ENCODE measurements at regions not wholly inside any gene's neighbourhood (a gene's known extent, or its start where the extent isn't known, plus 50 kb on each side); places are given as distances from the start of the nearest gene placed in this dataset.

- no peaks in the 10 kb centered on the region for H3K79me2 ChIP-seq (ENCODE audit: low read length)
- TF ChIP-seq EZH2phosphoT487 (IDR thresholded peaks at IDR 0.05; ENCODE audit: low read length) (no peak), CTCF (IDR thresholded peaks at IDR 0.05; ENCODE audit: low read length) (no peak), EZH2 (optimal IDR thresholded peaks at IDR 0.05; ENCODE audit: low read depth, low read length) (no peak)
- no peak overlapping the region for H3K4me3 ChIP-seq (ENCODE audit: low read length)
- no peak for DNase-seq
- H3K27me3 ChIP-seq (replicated peaks; ENCODE audit: insufficient read depth, low read length) = no peaks in the 10 kb centered on the region
- no peaks in the 10 kb centered on the region for H3K36me3 ChIP-seq (replicated peaks; ENCODE audit: insufficient read depth, low read length)
- H3K9ac ChIP-seq (ENCODE audit: low read length) = no peak overlapping the region
- H3F3A ChIP-seq (ENCODE audit: insufficient read depth, low read length) = no peaks in the 10 kb centered on the region
- no peaks in the 10 kb centered on the region for H4K20me1 ChIP-seq (ENCODE audit: insufficient read depth, low read length)
- H3K27ac ChIP-seq (ENCODE audit: low read length) = no peak overlapping the region
- no peak overlapping the region for H3K4me2 ChIP-seq (ENCODE audit: low read depth, low read length)
- no peak overlapping the region for H2AFZ ChIP-seq (ENCODE audit: low read length)
- no peaks in the 10 kb centered on the region for H3K9me2 ChIP-seq (replicated peaks; ENCODE audit: insufficient read depth, low read length)
- no peaks in the 10 kb centered on the region for H3K4me1 ChIP-seq (ENCODE audit: low read length)
- H3K9me3 ChIP-seq (replicated peaks; ENCODE audit: insufficient read depth, low read length) = no peaks in the 10 kb centered on the region
Observed at GRCh38 chr1:81118550-81118949, 682.2 kb upstream of the ADGRL2 start.

GRCh38 chr1:81115422-81115821 lies 685.3 kb upstream of the ADGRL2 start:
- H3K4me1 ChIP-seq (ENCODE audit: low read length) = no peaks in the 10 kb centered on the region
- no peaks in the 10 kb centered on the region for H3K9me2 ChIP-seq (replicated peaks; ENCODE audit: insufficient read depth, low read length)
- no peak for DNase-seq
- no peak for TF ChIP-seq CTCF (IDR thresholded peaks at IDR 0.05; ENCODE audit: low read length)
- no peak for TF ChIP-seq EZH2 (optimal IDR thresholded peaks at IDR 0.05; ENCODE audit: low read depth, low read length)
- no peak for TF ChIP-seq EZH2phosphoT487 (IDR thresholded peaks at IDR 0.05; ENCODE audit: low read length)
- H3K27me3 ChIP-seq (replicated peaks; ENCODE audit: insufficient read depth, low read length) = no peaks in the 10 kb centered on the region
- no peaks in the 10 kb centered on the region for H3F3A ChIP-seq (ENCODE audit: insufficient read depth, low read length)
- H3K9ac ChIP-seq (ENCODE audit: low read length) = no peak overlapping the region
- no peak overlapping the region for H3K27ac ChIP-seq (ENCODE audit: low read length)
- H3K4me2 ChIP-seq (ENCODE audit: low read depth, low read length) = no peak overlapping the region
- no peaks in the 10 kb centered on the region for H3K36me3 ChIP-seq (replicated peaks; ENCODE audit: insufficient read depth, low read length)
- no peaks in the 10 kb centered on the region for H4K20me1 ChIP-seq (ENCODE audit: insufficient read depth, low read length)
- no peak overlapping the region for H2AFZ ChIP-seq (ENCODE audit: low read length)
- no peak overlapping the region for H3K4me3 ChIP-seq (ENCODE audit: low read length)
- no peaks in the 10 kb centered on the region for H3K79me2 ChIP-seq (ENCODE audit: low read length)
- H3K9me3 ChIP-seq (replicated peaks; ENCODE audit: insufficient read depth, low read length) = no peaks in the 10 kb centered on the region

- no peaks in the 10 kb centered on the region for H3K27me3 ChIP-seq (replicated peaks; ENCODE audit: insufficient read depth, low read length)
- TF ChIP-seq EZH2 (optimal IDR thresholded peaks at IDR 0.05; ENCODE audit: low read depth, low read length) (no peak), EZH2phosphoT487 (IDR thresholded peaks at IDR 0.05; ENCODE audit: low read length) (no peak), CTCF (IDR thresholded peaks at IDR 0.05; ENCODE audit: low read length) (peak; percentile 4; the same call in 1 of the 2 replicates)
- H3K9me3 ChIP-seq (replicated peaks; ENCODE audit: insufficient read depth, low read length) = no peaks in the 10 kb centered on the region
- H3K4me2 ChIP-seq (ENCODE audit: low read depth, low read length) = no peak overlapping the region
- no peak overlapping the region for H2AFZ ChIP-seq (ENCODE audit: low read length)
- no peak for DNase-seq
- H3K9me2 ChIP-seq (replicated peaks; ENCODE audit: insufficient read depth, low read length) = no peaks in the 10 kb centered on the region
- H3K36me3 ChIP-seq (replicated peaks; ENCODE audit: insufficient read depth, low read length) = no peaks in the 10 kb centered on the region
- no peaks in the 10 kb centered on the region for H4K20me1 ChIP-seq (ENCODE audit: insufficient read depth, low read length)
- H3F3A ChIP-seq (ENCODE audit: insufficient read depth, low read length) = no peaks in the 10 kb centered on the region
- no peak overlapping the region for H3K27ac ChIP-seq (ENCODE audit: low read length)
- no peak overlapping the region for H3K4me3 ChIP-seq (ENCODE audit: low read length)
- no peaks in the 10 kb centered on the region for H3K4me1 ChIP-seq (ENCODE audit: low read length)
- H3K9ac ChIP-seq (ENCODE audit: low read length) = no peak overlapping the region
- H3K79me2 ChIP-seq (ENCODE audit: low read length) = no peaks in the 10 kb centered on the region
Observed at GRCh38 chr1:81114191-81114590, 686.5 kb upstream of the ADGRL2 start.

All from MM.1S (cell line).